Mesodermal cell (in vitro differentiated cells): ENCODE measurements at regions not wholly inside any gene's neighbourhood (a gene's known extent, or its start where the extent isn't known, plus 50 kb on each side); places are given as distances from the start of the nearest gene placed in this dataset.

ENCODE experiments used
- H3K27ac ChIP-seq: 2 replicates; pipeline ENCODE4 v1.7.0; 2013; ENCODE audit warnings: mild to moderate bottlenecking, low read depth, low read length, moderate library complexity; ENCODE audit not compliant: severe bottlenecking
- H3K36me3 ChIP-seq: 2 replicates; pipeline ENCODE4 v1.7.1; 2013; ENCODE audit warnings: mild to moderate bottlenecking, low read length, moderate library complexity; ENCODE audit not compliant: control insufficient read depth, insufficient read depth
- H3K4me1 ChIP-seq: one replicate; pipeline ENCODE4 v1.7.1; 2013; ENCODE audit warnings: mild to moderate bottlenecking, low read length; ENCODE audit not compliant: insufficient read depth, control insufficient read depth, poor library complexity, severe bottlenecking
- H3K4me3 ChIP-seq: 2 replicates; pipeline ENCODE4 v1.7.0; 2013; ENCODE audit warnings: low read length, control low read depth, mild to moderate bottlenecking; ENCODE audit not compliant: insufficient read depth, poor library complexity, severe bottlenecking; ENCODE audit errors: extremely low read depth
- H3K9me3 ChIP-seq: 2 replicates; pipeline ENCODE4 v1.7.1; 2013; ENCODE audit warnings: mild to moderate bottlenecking, low read length, moderate library complexity; ENCODE audit not compliant: control insufficient read depth
- WGBS, 2 experiments: methylation state at CpG; one replicate each; pipeline ENCODE4 v1.1.5; 2013; ENCODE audit warnings: missing lambda C conversion rate in 2 of 2; ENCODE audit not compliant: insufficient coverage in 2 of 2; 5-methylcytosine and 5-hydroxymethylcytosine counted together

DNA sequence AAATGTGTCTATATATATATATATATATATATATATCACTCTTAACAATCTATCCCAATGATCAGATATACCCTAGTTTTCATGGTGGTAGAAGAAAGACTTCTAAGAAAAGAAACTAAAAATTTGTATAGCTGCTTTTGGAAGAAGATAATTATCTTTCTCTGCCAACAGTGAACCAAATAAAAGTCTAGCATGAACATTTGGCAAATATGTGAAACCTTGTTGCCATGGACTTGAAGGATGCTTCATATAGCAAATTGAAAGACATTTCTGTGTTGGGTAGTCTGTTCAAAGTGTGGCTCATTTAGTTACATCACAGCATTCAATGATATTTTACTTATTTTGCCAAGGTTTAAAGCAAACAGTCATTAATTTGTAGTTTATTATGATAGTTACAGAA, 219.9 kb upstream of the NECTIN3 start:
- Histone ChIP-seq H3K36me3 (no peaks in the 10 kb centered on the region), H3K9me3 (no peaks in the 10 kb centered on the region), H3K27ac (no peak overlapping the region), H3K4me3 (no peak overlapping the region), H3K4me1 (no peaks in the 10 kb centered on the region)

DNA sequence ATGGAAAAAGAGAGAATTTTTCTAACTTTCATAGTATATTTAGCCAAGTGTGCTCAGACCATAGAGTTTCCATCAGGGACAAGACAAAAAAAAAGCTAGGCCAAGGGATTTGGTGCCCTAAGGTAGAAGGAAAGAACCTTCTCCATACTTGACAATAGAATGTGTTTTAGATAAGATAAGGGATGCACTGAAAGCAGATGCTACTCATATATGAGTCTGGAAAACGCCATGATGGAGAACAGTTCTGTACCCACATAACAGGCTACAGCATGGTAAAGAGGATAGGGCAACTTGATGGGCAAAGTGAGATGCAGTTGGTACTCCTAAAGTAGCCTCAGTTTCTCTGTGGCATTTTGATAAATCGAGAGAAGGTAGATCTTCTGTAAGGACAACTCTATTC, 216.4 kb upstream of the NECTIN3 start:
- no peak overlapping the region for H3K4me3 ChIP-seq
- 92% methylated on average over 2 of the region's 2 CpGs; no CpG with 5 or more reads in 1 of the 2 experiments for WGBS, 2 experiments
- no peaks in the 10 kb centered on the region for H3K9me3 ChIP-seq
- H3K36me3 ChIP-seq = no peaks in the 10 kb centered on the region
- H3K27ac ChIP-seq = no peak overlapping the region
- no peaks in the 10 kb centered on the region for H3K4me1 ChIP-seq

DNA sequence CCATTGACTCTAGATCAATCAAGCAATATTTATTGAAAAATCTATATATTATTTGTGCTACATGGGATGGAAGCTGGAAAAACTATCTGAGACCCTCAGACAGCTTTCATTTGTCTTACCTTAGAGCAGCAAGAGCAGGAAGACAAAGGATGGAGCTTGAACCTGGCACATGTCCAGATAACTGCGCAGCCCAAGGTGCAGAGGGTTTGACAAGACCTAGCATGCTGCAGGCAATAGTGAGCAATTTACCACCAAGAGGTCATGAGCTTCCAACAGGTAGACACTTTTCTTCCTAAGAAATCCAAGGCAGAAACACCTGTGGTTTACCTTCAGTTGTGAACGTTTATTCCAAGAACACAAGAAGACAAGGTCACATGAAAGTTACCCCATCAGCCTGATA, 214.7 kb upstream of the NECTIN3 start:
- H3K9me3 ChIP-seq = no peaks in the 10 kb centered on the region
- no peaks in the 10 kb centered on the region for H3K36me3 ChIP-seq
- no peak overlapping the region for H3K4me3 ChIP-seq
- H3K27ac ChIP-seq = no peak overlapping the region
- WGBS, 2 experiments = 93 to 100% methylated on average over 1 to 2 of the region's 2 CpGs
- H3K4me1 ChIP-seq = no peaks in the 10 kb centered on the region

DNA sequence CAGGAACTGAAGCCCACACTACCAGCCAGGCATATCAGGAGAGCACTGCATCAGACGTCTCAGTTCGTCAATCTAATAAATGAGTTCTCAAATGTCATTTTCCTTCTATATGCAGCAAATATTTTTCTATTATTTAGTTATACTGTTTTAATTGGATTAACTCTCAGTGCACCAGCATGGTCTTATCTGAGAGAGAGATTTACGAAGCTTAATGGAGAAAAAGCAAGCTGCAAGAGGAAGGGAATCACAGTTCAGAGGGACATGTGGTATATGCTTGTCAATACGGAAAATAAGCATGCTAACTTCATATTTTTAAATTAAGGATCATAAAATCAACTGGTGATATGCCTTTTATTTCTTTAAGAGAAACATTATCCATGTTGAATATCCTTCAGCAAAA, 213.1 kb upstream of the NECTIN3 start:
- H3K4me1 ChIP-seq = no peaks in the 10 kb centered on the region
- no peak overlapping the region for H3K27ac ChIP-seq
- H3K4me3 ChIP-seq = no peak overlapping the region
- H3K9me3 ChIP-seq = no peaks in the 10 kb centered on the region
- WGBS, 2 experiments = no CpG with 5 or more reads among the region's 4 CpGs
- H3K36me3 ChIP-seq = no peaks in the 10 kb centered on the region

DNA sequence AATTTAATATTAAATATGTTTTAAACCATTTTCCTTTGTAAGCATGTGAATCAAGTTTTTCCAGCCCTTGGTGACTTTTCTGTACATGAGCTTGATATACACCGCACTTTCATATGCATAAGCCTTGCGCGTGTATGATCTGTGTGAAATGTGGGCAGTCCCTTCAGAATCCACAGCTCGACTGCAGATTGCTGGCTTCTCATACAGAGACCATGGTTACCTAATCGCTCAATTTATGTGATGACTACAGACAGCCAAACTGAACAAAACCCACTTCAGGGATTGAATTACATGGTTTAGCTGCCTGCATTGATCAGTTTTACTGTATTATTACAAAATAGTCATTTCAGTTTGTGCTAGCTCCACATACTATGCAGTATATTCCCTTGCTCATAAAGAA, 212.3 kb upstream of the NECTIN3 start:
- WGBS, 2 experiments = 89 to 100% methylated on average over 1 to 5 of the region's 5 CpGs
- Histone ChIP-seq H3K4me3 (no peak overlapping the region), H3K4me1 (no peaks in the 10 kb centered on the region), H3K9me3 (no peaks in the 10 kb centered on the region), H3K36me3 (no peaks in the 10 kb centered on the region), H3K27ac (no peak overlapping the region)

DNA sequence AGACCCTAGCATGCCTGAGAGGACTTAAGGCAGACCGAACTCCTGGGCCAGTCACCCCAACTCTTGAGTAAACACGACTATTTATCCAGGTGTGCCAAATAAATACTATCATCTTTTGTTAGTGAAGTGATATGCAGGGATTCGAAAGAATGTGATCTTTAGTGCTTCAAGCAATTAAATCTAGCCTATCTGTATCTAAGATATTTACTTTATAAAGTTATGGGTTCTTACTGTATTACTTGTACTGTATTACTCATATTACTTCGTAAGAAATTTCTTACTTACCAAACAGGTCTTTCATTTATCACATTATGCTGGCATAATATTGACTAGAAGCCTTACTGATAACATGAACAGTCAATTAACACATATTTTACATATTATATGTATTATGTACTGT, 211.6 kb upstream of the NECTIN3 start:
- Histone ChIP-seq H3K36me3 (no peaks in the 10 kb centered on the region), H3K4me3 (no peak overlapping the region), H3K4me1 (no peaks in the 10 kb centered on the region), H3K9me3 (no peaks in the 10 kb centered on the region), H3K27ac (no peak overlapping the region)
- WGBS, 2 experiments = 100% methylated on average over 1 of the region's 4 CpGs; no CpG with 5 or more reads in 1 of the 2 experiments

DNA sequence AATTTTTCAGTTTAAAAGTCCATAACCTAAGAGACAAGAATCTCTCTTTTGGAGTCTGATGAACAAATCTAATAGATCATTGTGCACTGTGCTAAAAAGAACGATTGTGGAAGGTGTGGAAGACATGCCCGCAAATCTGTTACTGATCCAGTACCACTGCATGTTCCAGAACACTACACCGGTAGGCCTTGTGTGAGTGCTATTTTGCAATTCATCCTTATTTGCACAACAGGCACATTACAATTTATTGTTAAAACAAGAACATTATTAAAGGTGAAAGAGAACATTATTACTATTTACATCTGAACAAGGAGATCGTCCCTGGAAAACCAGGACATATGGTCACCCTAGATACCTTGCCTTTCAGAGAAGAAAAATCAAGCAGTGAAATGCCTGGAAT, 205.7 kb upstream of the NECTIN3 start:
- no peak overlapping the region for H3K27ac ChIP-seq
- WGBS, 2 experiments = 93 to 100% methylated on average over 1 to 3 of the region's 4 CpGs
- no peaks in the 10 kb centered on the region for H3K9me3 ChIP-seq
- H3K4me3 ChIP-seq = no peak overlapping the region
- H3K4me1 ChIP-seq = no peaks in the 10 kb centered on the region
- H3K36me3 ChIP-seq = no peaks in the 10 kb centered on the region

DNA sequence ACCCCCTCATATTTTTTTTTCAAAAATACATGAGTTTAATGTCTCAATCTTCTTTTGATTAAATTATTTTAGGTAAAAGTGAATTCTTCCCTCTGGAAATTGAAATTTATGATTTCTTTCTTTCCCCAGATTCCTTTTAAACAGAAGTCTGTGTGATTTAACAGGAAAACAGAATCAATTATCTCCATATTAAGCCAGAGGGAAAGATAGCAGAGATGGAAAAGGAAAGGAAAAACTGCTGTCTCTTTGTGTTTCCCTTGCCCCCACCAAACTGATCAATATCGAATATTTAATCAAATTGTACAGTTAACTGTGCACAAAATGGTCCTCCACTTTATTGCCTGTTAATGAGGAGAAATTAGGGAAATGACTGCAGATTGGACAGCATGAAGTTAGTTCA, 203.5 kb upstream of the NECTIN3 start:
- Histone ChIP-seq H3K4me3 (no peak overlapping the region), H3K4me1 (no peaks in the 10 kb centered on the region), H3K27ac (no peak overlapping the region), H3K36me3 (no peaks in the 10 kb centered on the region), H3K9me3 (no peaks in the 10 kb centered on the region)
- WGBS, 2 experiments = no CpG with 5 or more reads among the region's 1 CpG

DNA sequence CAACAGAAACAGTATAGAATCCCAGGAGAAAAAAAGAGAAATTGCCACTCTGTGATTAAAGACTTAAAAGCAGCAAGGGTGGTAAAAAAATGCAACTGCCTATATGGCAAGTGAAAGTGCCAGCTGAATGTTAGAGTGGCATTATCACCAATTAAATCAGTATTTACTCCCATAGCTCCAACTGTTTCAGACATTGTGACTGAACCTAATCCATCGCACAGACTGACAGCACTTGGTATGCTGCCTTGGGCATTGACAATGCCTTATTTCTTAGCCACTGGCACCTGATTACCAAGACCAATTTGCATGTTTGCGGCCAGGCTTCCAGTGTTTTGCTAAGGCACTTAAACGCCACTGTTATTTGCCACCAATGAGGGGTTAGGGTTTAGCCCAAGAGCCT, 201.9 kb upstream of the NECTIN3 start:
- no peak overlapping the region for H3K4me3 ChIP-seq
- H3K4me1 ChIP-seq = no peaks in the 10 kb centered on the region
- 94 to 100% methylated on average over 2 to 3 of the region's 3 CpGs for WGBS, 2 experiments
- no peak overlapping the region for H3K27ac ChIP-seq
- H3K36me3 ChIP-seq = no peaks in the 10 kb centered on the region
- H3K9me3 ChIP-seq = peaks cover 3% of the 10 kb centered on the region

DNA sequence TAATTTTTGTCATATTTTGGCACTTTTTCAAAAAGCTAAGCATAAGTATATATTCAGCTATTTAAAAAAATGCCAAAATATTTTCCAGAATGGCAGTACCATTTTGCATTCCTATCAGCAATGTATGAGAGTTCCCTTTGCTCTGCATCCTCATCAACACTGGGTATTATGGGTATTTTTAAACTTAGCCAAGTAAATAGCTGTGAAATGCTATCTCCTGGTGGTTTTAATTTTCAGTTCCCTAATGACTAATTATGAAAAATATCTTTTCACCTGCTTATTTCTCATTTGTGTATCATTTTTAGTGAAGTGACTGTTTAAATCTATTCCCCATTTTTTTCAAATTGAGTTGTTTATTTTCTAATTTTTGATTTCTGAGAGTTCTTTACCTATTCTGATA, 199.7 kb upstream of the NECTIN3 start:
- H3K27ac ChIP-seq = no peak overlapping the region

DNA sequence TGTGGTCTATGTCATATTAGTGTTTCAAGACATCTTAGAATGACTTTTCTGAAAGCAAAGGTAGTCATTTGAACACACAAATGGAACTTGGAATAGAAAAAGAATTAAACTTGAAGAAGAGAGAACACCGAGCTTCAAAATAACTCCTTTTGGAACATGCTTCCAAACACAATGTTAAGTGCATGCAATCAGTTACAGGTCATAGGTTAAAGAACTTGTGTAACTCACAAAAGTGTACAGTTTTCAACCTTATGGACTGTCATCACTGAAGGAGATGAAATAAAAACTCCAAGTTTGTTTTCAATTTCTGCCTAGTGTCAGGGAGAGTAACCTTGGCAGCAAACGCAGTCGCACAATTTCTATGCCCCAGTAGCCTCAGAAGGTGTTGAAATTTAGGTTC, 192.9 kb upstream of the NECTIN3 start:
- Histone ChIP-seq H3K4me3 (no peak overlapping the region), H3K27ac (no peak overlapping the region), H3K36me3 (no peaks in the 10 kb centered on the region), H3K4me1 (no peaks in the 10 kb centered on the region), H3K9me3 (peaks cover 6% of the 10 kb centered on the region)
- WGBS, 2 experiments = 100% methylated on average over 2 of the region's 3 CpGs; no CpG with 5 or more reads in 1 of the 2 experiments

More for the DNA sequence above, 199.7 kb upstream of the NECTIN3 start:
- H3K4me3 ChIP-seq = no peak overlapping the region
- no peaks in the 10 kb centered on the region for H3K36me3 ChIP-seq
- H3K9me3 ChIP-seq = peaks cover 6% of the 10 kb centered on the region
- H3K4me1 ChIP-seq = no peaks in the 10 kb centered on the region

DNA sequence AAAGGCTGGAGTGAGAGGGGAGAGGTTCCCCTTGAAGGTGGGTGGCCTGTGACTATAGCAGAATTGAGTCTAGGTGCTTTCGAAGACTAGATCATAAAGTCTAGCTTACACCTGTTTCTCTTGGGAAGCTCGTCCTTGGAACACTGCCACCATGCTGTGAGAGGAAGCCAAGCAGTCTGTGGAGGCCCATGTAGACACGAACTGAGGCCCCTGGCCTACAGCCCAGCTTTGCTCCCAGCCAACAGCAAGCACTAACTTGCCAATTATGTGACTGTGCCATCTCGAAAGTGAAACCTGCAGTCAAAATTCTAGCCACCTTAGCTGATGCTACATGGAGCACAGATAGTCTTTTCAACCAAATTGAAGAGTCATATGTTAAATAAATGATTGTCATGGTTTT, 190.5 kb upstream of the NECTIN3 start:
- Histone ChIP-seq H3K9me3 (no peaks in the 10 kb centered on the region), H3K27ac (no peak overlapping the region), H3K4me3 (no peak overlapping the region), H3K36me3 (no peaks in the 10 kb centered on the region), H3K4me1 (no peaks in the 10 kb centered on the region)
- WGBS, 2 experiments = 76% methylated on average over 3 of the region's 4 CpGs
